ENCODE measurements at regions not wholly inside any gene's neighbourhood (a gene's known extent, or its start where the extent isn't known, plus 50 kb on each side); places are given as distances from the start of the nearest gene placed in this dataset.
A peak's percentile ranks its signal among the peaks of the same experiment; 100 is the strongest.

- peak; percentile 92 for DNase-seq
Measured at GRCh38 chrX:39453889-39454621, 643.7 kb downstream of the BCOR start.

DNA sequence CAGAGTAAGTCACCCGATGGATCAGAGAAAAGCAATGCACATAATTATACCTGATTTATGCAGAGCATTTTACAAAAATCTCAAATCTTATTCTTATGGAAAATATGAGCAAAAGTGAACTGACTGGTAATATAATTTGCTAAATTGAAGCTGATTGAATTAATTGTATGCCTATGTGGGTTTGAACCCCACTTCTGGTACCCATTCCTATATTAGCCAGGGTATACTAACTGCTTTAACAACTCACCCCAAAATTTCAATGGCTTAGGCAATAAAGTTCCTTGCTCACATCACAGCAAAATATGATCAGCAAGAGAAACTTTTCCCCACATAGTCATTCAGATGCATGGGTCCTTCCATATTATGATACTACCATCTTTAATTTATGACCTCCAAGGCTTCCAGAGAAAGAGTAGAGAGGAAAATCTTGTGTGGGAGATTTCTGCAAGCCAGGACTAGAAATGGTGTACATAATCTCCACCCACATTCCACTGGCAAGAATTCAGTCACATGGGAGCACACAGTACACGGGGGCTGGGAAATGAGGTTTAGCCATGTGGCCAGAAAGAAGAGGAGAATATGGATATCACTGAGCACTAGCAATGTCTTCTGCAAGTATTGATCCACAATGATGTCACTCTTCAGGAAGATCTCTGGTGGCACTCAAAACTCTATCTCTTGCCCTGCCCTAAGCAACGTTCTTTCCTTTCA lies 640.7 kb downstream of the BCOR start:
- DNase-seq: no peak

- DNase-seq: no peak
Measured at GRCh38 chrX:39458779-39459178, 639.0 kb downstream of the BCOR start.

DNA sequence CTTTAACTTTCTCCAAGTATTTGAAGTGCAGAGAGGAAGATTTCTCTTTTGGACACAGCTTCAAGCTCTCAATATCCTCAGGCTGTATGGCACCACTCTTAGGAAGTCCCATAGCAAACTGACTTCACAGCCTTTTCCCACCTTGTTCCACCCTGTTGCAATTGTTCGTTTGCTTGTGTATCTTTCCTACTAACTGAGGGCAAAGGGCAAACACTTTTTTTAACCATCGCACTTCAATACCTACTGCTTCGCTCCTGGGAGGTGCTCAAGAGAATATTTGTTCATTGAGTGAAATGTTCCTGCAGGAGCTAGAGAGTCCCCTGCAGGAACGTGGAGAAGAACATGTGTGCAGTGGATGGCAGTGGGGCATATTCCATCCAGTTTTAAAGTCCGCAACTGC lies 638.6 kb downstream of the BCOR start:
- no peak for DNase-seq

- DNase-seq: no peak
Measured at GRCh38 chrX:39459952-39460351, 637.8 kb downstream of the BCOR start.

DNA sequence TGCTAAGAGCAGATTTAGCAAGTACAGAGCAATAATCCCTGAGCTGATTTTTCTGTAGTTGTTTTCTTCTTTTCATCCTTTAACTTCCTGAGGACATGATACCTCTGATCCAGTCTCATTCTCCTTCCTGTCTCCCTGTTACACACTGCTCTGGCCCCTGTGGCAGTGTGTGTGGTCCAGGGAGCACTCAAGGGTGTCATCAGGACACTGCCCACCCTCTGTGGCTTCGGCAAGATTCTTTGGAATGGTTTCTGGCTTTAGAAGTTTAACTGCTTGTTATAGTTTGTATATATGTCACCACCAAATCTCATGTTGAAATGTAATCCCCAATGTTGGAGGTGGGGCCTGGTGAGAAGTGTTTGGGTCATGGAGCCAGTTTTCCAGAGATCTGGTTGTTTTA lies 637.3 kb downstream of the BCOR start:
- DNase-seq: no peak

- DNase-seq: no peak
Measured at GRCh38 chrX:39462835-39463234, 634.9 kb downstream of the BCOR start.

- DNase-seq: no peak
Measured at GRCh38 chrX:39464253-39464652, 633.5 kb downstream of the BCOR start.

- DNase-seq: no peak
Measured at GRCh38 chrX:39465467-39465866, 632.3 kb downstream of the BCOR start.

- DNase-seq: no peak
Measured at GRCh38 chrX:39465906-39466305, 631.9 kb downstream of the BCOR start.

- DNase-seq: no peak
Measured at GRCh38 chrX:39469126-39469525, 628.6 kb downstream of the BCOR start.

- DNase-seq: no peak
Measured at GRCh38 chrX:39470588-39471407, 627.0 kb downstream of the BCOR start.

DNA sequence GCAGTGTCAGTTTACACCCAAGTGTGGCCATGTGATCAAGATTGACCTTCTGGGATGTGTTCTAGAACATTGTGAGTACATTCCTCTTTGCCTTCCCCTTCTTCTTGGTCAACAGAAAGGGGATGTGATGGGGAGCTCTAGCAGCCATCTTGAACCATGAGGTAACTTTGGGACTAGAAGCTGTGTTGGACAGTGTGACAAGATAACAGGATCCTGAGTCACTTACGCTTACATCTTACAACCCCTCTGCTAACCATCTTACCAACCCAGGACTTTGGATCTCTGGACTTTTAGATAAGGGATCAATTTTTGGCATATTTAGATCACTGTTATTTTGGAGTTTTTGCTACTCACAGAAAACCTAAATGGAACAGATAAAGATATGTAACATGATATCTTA lies 625.6 kb downstream of the BCOR start:
- DNase-seq: no peak

DNA sequence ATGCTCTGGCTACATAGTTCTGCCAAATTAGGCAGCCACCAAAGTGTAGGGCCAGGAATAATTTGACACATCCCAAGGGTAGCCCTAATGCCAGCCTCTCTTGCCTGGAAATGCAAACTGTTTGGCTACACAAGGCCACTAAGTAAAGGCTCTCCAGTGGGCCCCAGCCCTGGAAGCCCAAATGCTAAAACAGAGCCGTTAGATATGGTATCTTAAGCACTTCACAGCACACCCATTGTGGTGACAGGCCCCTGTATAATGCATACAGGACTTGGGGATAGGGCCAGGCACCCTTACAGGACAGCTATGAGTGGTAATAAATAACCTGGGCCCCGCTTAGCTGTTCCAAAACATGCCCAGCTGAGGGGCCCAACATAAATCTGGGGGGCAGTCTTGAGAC lies 623.9 kb downstream of the BCOR start:
- no peak for DNase-seq

DNA sequence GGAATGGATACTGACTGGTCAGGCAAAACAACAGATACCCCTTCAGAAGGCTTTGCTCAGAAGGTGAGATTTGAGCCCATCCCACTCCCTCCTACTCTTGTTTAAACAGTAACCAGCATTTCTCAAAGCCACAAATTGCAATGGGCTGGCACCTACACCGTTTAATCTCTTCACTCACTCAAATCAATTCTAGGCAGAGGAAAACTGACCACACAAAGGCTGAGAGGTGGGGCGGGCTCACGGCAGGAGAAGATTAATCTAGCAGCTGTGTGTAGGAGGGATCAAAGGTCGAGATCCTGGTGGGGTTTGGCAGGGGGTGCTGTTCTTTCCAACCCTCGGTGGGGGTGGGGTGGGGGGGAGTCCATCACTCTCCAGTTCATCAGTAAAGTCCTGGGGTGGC lies 622.4 kb downstream of the BCOR start:
- DNase-seq: no peak

DNA sequence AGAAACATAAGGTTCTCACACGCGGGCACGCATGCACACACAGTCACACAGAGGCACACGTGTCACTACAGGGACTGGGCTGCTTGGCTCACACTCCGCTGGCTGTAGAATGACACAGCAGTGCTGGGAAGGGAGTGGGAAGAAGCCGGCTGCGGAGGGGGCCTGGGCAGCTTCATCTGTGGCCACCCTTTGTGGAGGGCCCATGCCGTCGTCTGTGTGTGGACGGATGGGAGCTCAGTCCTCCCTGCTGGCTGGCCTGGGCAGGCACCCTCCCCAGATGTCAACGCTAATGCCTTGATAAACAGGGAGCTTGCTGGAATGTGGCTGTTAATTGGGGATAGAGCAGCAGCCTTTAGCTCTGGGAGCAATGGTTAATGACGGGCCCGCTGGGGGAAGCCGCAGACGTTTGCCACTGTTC lies 621.1 kb downstream of the BCOR start:
- no peak for DNase-seq

- no peak for DNase-seq
Measured at GRCh38 chrX:39477031-39477761, 620.6 kb downstream of the BCOR start.

GRCh38 chrX:39477762-39478120 lies 620.0 kb downstream of the BCOR start:
- DNase-seq: no peak

GRCh38 chrX:39479856-39480255 lies 617.9 kb downstream of the BCOR start:
- no peak for DNase-seq

- DNase-seq: no peak
Measured at GRCh38 chrX:39480963-39481362, 616.8 kb downstream of the BCOR start.

- DNase-seq: no peak
Measured at GRCh38 chrX:39481621-39482020, 616.1 kb downstream of the BCOR start.

DNA sequence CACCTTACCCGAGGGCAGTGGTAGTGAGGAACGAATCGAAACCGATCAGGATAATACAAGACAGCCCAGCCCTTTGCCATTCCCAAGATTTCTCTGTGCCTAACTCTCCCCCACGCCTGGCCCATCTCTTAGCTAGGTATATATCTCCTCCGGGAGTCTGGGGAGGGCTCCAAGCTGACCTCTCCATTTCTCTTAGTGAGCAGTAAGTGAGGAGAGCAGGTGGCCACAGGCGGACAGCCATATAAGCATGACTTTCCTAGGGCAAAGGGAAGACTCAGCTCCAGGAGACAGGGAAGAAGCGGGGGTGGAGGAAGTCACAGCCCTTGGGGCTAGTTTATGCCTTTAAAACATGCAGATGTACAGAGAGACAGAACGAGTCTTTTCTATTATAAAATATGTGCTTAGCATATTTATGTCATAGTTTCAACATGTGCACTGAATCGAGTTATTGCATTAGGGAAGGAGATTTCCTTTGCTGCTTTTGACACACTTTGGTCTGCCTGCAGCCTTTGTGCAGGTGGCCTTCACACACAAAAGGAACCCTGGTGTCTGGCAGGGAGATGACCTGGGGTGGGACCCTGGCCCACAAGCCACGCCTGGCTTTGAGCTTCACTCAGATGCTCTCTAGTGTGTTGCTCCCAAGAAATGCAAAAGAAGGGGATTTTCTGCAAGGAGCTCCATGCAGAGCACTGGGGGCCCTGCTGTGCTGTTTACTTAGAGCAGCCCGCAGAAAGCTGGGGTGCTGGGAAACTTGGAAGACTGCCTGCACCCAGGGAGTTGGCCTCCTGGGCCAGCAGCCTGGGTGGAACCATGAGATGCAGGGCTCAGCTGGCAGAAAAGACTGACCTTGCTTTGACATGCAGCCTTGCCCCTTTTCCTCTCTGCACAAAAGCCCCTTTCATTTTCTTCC lies 613.3 kb downstream of the BCOR start:
- no peak for DNase-seq

Data from NCI-H524 treated with DMSO at 0.1 percent for 48 hours (cell line).